H1 (cell line): ENCODE measurements at regions not wholly inside any gene's neighbourhood (a gene's known extent, or its start where the extent isn't known, plus 50 kb on each side); places are given as distances from the start of the nearest gene placed in this dataset.

Experiments used
- CTCF ChIA-PET: fragments of 300-600 bp; sonication (Branson Sonifier 250); formaldehyde crosslinking; loops from one replicate; lab custom pipeline; 2021; ENCODE audit not compliant: partially characterized antibody; lab: Charles Lee
- POLR2A ChIA-PET: fragments of 300-600 bp; sonication (Branson Sonifier 250); formaldehyde crosslinking; loops from one replicate; lab custom pipeline; 2021; ENCODE audit warnings: inconsistent platforms; ENCODE audit not compliant: partially characterized antibody; lab: Charles Lee
- DNase-seq, 2 experiments: peaks; one replicate each; pipeline versions ENCODE4 v3.0.0 to v3.0.0-alpha.2; 2010 to 2022; ENCODE audit warnings: low spot score in 2 of 2, low read depth in 1 of 2, mixed read lengths in 1 of 2
- FAIRE-seq: peaks from 2 replicates; lab custom pipeline; 2011; peaks lifted over from hg19 to GRCh38; lab: Jason Lieb, UNC
- H2AFZ ChIP-seq: 2 replicates; pipeline ENCODE4 v1.8.1; 2012; ENCODE audit warnings: low read length, inconsistent platforms
- H2AK5ac ChIP-seq: 2 replicates; pipeline ENCODE4 v1.6.1; 2013; ENCODE audit warnings: low read depth, low read length
- H2BK120ac ChIP-seq: replicated peaks from 2 replicates; pipeline ENCODE3; 2013; ENCODE audit warnings: low read depth, low read length, inconsistent platforms
- H2BK12ac ChIP-seq: 2 replicates; pipeline ENCODE4 v1.6.1; 2013; ENCODE audit warnings: low read depth, low read length
- H2BK15ac ChIP-seq: 2 replicates; pipeline ENCODE4 v1.6.1; 2013; ENCODE audit warnings: low read length
- H2BK20ac ChIP-seq: 2 replicates; pipeline ENCODE4 v1.6.1; 2013; ENCODE audit warnings: low read length
- H2BK5ac ChIP-seq: 2 replicates; pipeline ENCODE4 v1.6.1; 2013; ENCODE audit warnings: low read depth, low read length
- H3K14ac ChIP-seq: 2 replicates; pipeline ENCODE4 v1.6.1; 2013; ENCODE audit warnings: inconsistent platforms; ENCODE audit not compliant: insufficient read length
- H3K18ac ChIP-seq: 2 replicates; pipeline ENCODE4 v1.6.1; 2013; ENCODE audit warnings: low read length; ENCODE audit errors: extremely low read depth
- H3K23ac ChIP-seq: 2 replicates; pipeline ENCODE4 v1.6.1; 2013; ENCODE audit warnings: inconsistent platforms; ENCODE audit not compliant: insufficient read length
- H3K23me2 ChIP-seq: 2 replicates; pipeline ENCODE4 v1.6.1; 2013; ENCODE audit warnings: low read depth, low read length
- H3K27ac ChIP-seq: 2 replicates; pipeline ENCODE4 v1.6.1; 2011; ENCODE audit warnings: low read depth, low read length, inconsistent platforms
- H3K27me3 ChIP-seq, 4 experiments: replicated peaks in 1 of 4; 1 replicate in 1 of 4; 2 replicates in 3 of 4; pipeline versions ENCODE4 v1.6.1 to v1.8.1; 2011 to 2013; ENCODE audit warnings: low read length in 3 of 4, mild to moderate bottlenecking in 3 of 4, inconsistent platforms in 2 of 4, mixed read lengths in 2 of 4, moderate library complexity in 1 of 4; ENCODE audit not compliant: control insufficient read depth in 3 of 4, insufficient read depth in 3 of 4; ENCODE audit errors: extremely low read depth in 1 of 4
- H3K36me3 ChIP-seq, 4 experiments: 2 replicates each; pipeline versions ENCODE4 v1.6.1 to v1.8.1; 2011 to 2013; ENCODE audit warnings: mild to moderate bottlenecking in 4 of 4, low read length in 3 of 4, moderate library complexity in 2 of 4, control low read depth in 1 of 4, inconsistent platforms in 1 of 4; ENCODE audit not compliant: insufficient read depth in 4 of 4, control insufficient read depth in 2 of 4
- H3K4ac ChIP-seq: replicated peaks from 2 replicates; pipeline ENCODE3; 2013; ENCODE audit warnings: low read length, low read depth, mixed read lengths, inconsistent platforms; ENCODE audit not compliant: insufficient read length
- H3K4me1 ChIP-seq, 4 experiments: replicated peaks in 1 of 4; 1 replicate in 1 of 4; 2 replicates in 3 of 4; pipeline versions ENCODE4 v1.6.1 to v1.8.1; 2011 to 2013; ENCODE audit warnings: low read length in 3 of 4, inconsistent platforms in 2 of 4, mixed read lengths in 1 of 4; ENCODE audit not compliant: insufficient read depth in 4 of 4, control insufficient read depth in 3 of 4
- H3K4me2 ChIP-seq, 2 experiments: 2 replicates each; pipeline versions ENCODE4 v1.6.1 to v1.8.1; 2011 to 2013; ENCODE audit warnings: low read depth in 2 of 2, low read length in 2 of 2, control low read depth in 1 of 2, inconsistent platforms in 1 of 2, mild to moderate bottlenecking in 1 of 2; ENCODE audit not compliant: insufficient read depth in 1 of 2
- H3K4me3 ChIP-seq, 4 experiments: fragments of 200-600, 300-600 bp in 1 of 4; sonication (generic), shearing (Covaris generic), sonication (Bioruptor Twin) in 1 of 4; 2 replicates each; pipeline versions ENCODE4 v1.5.1 to v1.8.1; 2011 to 2016; ENCODE audit warnings: low read length in 4 of 4, low read depth in 3 of 4, control low read depth in 2 of 4, inconsistent platforms in 2 of 4, mild to moderate bottlenecking in 2 of 4, mixed read lengths in 1 of 4, moderate library complexity in 1 of 4; ENCODE audit not compliant: insufficient read depth in 2 of 4; ENCODE audit errors: extremely low read depth in 1 of 4
- H3K56ac ChIP-seq: replicated peaks from 2 replicates; pipeline ENCODE3; 2013; ENCODE audit warnings: low read depth, mild to moderate bottlenecking, mixed read lengths, low read length, inconsistent platforms; ENCODE audit not compliant: insufficient read length
- H3K79me1 ChIP-seq: 2 replicates; pipeline ENCODE4 v1.6.1; 2013; ENCODE audit warnings: low read depth, low read length, control low read depth
- H3K79me2 ChIP-seq, 2 experiments: 2 replicates each; pipeline versions ENCODE4 v1.6.1 to v1.8.1; 2012 to 2013; ENCODE audit warnings: low read length in 2 of 2, mild to moderate bottlenecking in 2 of 2, inconsistent platforms in 1 of 2; ENCODE audit not compliant: insufficient read depth in 2 of 2, control insufficient read depth in 1 of 2
- H3K9ac ChIP-seq, 4 experiments: replicated peaks in 1 of 4; 1 replicate in 1 of 4; 2 replicates in 3 of 4; pipeline versions ENCODE4 v1.6.1 to v1.8.1; 2011 to 2013; ENCODE audit warnings: low read depth in 3 of 4, low read length in 3 of 4, control low read depth in 2 of 4, mild to moderate bottlenecking in 2 of 4, moderate library complexity in 2 of 4, inconsistent platforms in 1 of 4; ENCODE audit errors: extremely low read depth in 1 of 4
- H3K9me3 ChIP-seq, 2 experiments: 2 replicates each; pipeline versions ENCODE4 v1.6.1 to v1.8.1; 2012 to 2013; ENCODE audit warnings: mild to moderate bottlenecking in 2 of 2, moderate library complexity in 2 of 2, control low read depth in 1 of 2, inconsistent platforms in 1 of 2, low read depth in 1 of 2, low read length in 1 of 2, mixed read lengths in 1 of 2; ENCODE audit not compliant: insufficient read depth in 2 of 2
- H4K20me1 ChIP-seq, 2 experiments: replicated peaks in 1 of 2; 2 replicates each; pipeline versions ENCODE3 to v1.8.1; 2011 to 2013; ENCODE audit warnings: inconsistent platforms in 2 of 2, low read length in 2 of 2, mild to moderate bottlenecking in 1 of 2; ENCODE audit not compliant: insufficient read depth in 2 of 2, control insufficient read depth in 1 of 2
- H4K5ac ChIP-seq: 2 replicates; pipeline ENCODE4 v1.6.1; 2013; ENCODE audit warnings: low read length, low read depth, mixed read lengths, inconsistent platforms; ENCODE audit not compliant: insufficient read length
- H4K8ac ChIP-seq: 2 replicates; pipeline ENCODE4 v1.8.0; 2013; ENCODE audit warnings: mild to moderate bottlenecking, moderate library complexity, low read length, inconsistent platforms; ENCODE audit not compliant: insufficient read depth; ENCODE audit errors: extremely low read depth
- H4K91ac ChIP-seq: replicated peaks from 2 replicates; pipeline ENCODE3; 2013; ENCODE audit warnings: low read length, mixed read lengths, inconsistent platforms; ENCODE audit not compliant: insufficient read length
- BACH1 ChIP-seq: IDR thresholded peaks from 2 replicates; pipeline ENCODE4 v1.6.1; 2012; ENCODE audit warnings: low read length, improper control_type of control experiment
- CBX8 ChIP-seq: fragments of 300-800, 300-1000 bp; sonication (generic); IDR thresholded peaks from 2 replicates; pipeline ENCODE4 v1.7.1; 2016; ENCODE audit warnings: low read depth, low read length, borderline replicate concordance
- CTBP2 ChIP-seq: IDR thresholded peaks from 2 replicates; pipeline ENCODE4 v1.7.0; 2011; ENCODE audit warnings: borderline replicate concordance, mild to moderate bottlenecking, moderate library complexity, mixed read lengths, low read length; ENCODE audit not compliant: insufficient read depth, insufficient read length
- EGR1 ChIP-seq: IDR thresholded peaks from 2 replicates; pipeline ENCODE4 v1.6.1; 2011; ENCODE audit warnings: low read depth, low read length, borderline replicate concordance
- EZH2 ChIP-seq: fragments of 200-600 bp; sonication (generic); IDR thresholded peaks from 2 replicates; pipeline ENCODE4 v1.7.1; 2012; ENCODE audit warnings: low read depth, mild to moderate bottlenecking, moderate library complexity, low read length, inconsistent platforms; ENCODE audit not compliant: severe bottlenecking
- JUN ChIP-seq: IDR thresholded peaks from 2 replicates; pipeline ENCODE4 v1.6.1; 2011; ENCODE audit warnings: low read depth, mild to moderate bottlenecking, improper control_type of control experiment, low read length
- NANOG ChIP-seq: IDR thresholded peaks from 2 replicates; pipeline ENCODE4 v1.6.1; 2011; ENCODE audit warnings: low read length, low read depth, mild to moderate bottlenecking, inconsistent platforms; ENCODE audit not compliant: insufficient read depth, poor library complexity, severe bottlenecking
- NRF1 ChIP-seq: IDR thresholded peaks from 2 replicates; pipeline ENCODE4 v1.6.1; 2011; ENCODE audit warnings: mild to moderate bottlenecking, low read depth, low read length, improper control_type of control experiment
- PHF8 ChIP-seq: fragments of 200-600 bp; sonication (generic); conservative IDR thresholded peaks from 2 replicates; pipeline ENCODE4 v1.7.1; 2012; ENCODE audit warnings: low read depth, mild to moderate bottlenecking, inconsistent platforms, low read length, moderate library complexity
- RAD21 ChIP-seq, 2 experiments: IDR thresholded peaks in 1 of 2; conservative IDR thresholded peaks in 1 of 2; 2 replicates each; pipeline ENCODE4 v1.6.1; 2011; ENCODE audit warnings: low read depth in 2 of 2, low read length in 2 of 2, improper control_type of control experiment in 1 of 2, inconsistent platforms in 1 of 2, mild to moderate bottlenecking in 1 of 2, moderate library complexity in 1 of 2
- TAF1 ChIP-seq: IDR thresholded peaks from 2 replicates; pipeline ENCODE4 v1.6.1; 2011; ENCODE audit warnings: mild to moderate bottlenecking, low read depth, low read length
- TAF7 ChIP-seq: optimal IDR thresholded peaks from 2 replicates; pipeline ENCODE3; 2011; ENCODE audit warnings: low read depth, mild to moderate bottlenecking, inconsistent platforms, low read length, moderate library complexity, borderline replicate concordance
- WGBS, 2 experiments: shearing (Covaris generic) in 1 of 2; methylation state at CpG; one replicate each; pipeline versions ENCODE4 v1.1.6 to v1.1.7; 2013 to 2015; ENCODE audit warnings: low lambda C conversion rate in 2 of 2, mixed read lengths in 2 of 2, inconsistent platforms in 1 of 2, low coverage in 1 of 2, missing lambda C conversion rate in 1 of 2; ENCODE audit not compliant: insufficient replicate concordance in 2 of 2, insufficient coverage in 1 of 2, insufficient read length in 1 of 2; ENCODE audit errors: extremely low coverage in 1 of 2, missing lambda C conversion rate in 1 of 2; 5-methylcytosine and 5-hydroxymethylcytosine counted together
- TF ChIP-seq, protein P1 (sequence below): IDR thresholded peaks from 2 replicates; pipeline ENCODE4 v1.6.1; 2011; ENCODE audit warnings: low read length, improper control_type of control experiment

DNA sequence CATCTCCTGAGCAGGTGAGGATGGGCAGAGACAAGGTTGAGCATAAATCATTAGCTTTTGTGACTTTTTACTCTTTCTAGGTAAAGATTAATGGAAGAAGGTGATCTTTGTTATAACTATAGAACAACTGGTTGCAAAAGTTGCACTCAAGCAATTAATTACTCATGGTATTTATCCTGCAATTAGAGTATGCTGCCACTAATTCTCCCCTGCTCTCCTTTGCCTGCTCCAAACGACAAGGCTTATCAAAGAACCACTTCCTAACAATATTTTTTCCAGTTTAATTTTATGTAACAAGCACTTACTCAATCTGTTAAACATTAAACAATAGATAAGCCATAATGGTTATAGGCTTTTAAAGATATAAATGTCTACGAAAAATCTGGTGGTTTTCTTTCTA is 189.9 kb upstream of the PELI2 start:
- Histone ChIP-seq H4K5ac (no peak overlapping the region), H3K27me3 (no peaks in the 10 kb centered on the region), H2BK5ac (no peak overlapping the region), H2BK120ac (no peak overlapping the region), H3K27ac (no peak overlapping the region), H3K23ac (no peak overlapping the region), H3K4me3 (no peak overlapping the region), H2BK12ac (no peak overlapping the region), H3K9me3 (no peaks in the 10 kb centered on the region), H3K4me1 (peaks cover 2 to 11% (median 3%) of the 10 kb centered on the region in 4 experiments; a peak in 6 of 7 replicates), H4K91ac (no peak overlapping the region), H4K20me1 (no peaks in the 10 kb centered on the region), H3K23me2 (no peaks in the 10 kb centered on the region), H4K8ac (no peak overlapping the region), H2BK15ac (no peak overlapping the region), H3K18ac (no peak overlapping the region), H3K9ac (no peak overlapping the region), H3K4me2 (no peak overlapping the region), H3K79me1 (no peaks in the 10 kb centered on the region), H3K56ac (no peak overlapping the region), H2AFZ (no peak overlapping the region), H3K14ac (no peak overlapping the region), H3K36me3 (no peaks in the 10 kb centered on the region), H2BK20ac (no peak overlapping the region), H3K4ac (no peak overlapping the region), H2AK5ac (no peak overlapping the region), H3K79me2 (no peaks in the 10 kb centered on the region)
- WGBS, 2 experiments, result 84% methylated on average over 2 of the region's 2 CpGs; no CpG with 5 or more reads in 1 of the 2 experiments
- DNase-seq (no peak), FAIRE-seq (no peak)
- ChIA-PET CTCF (interaction anchor here (0.6 to 2.0 kb wide), 2 partner anchors 13 to 274 kb away, joined by 4 to 6 read pairs; no protein-coding TSS in a partner anchor), POLR2A (no interaction called here)
- TF ChIP-seq CTBP2 (no peak), NANOG (no peak), TAF7 (no peak), EGR1 (no peak), CBX8 (no peak), RAD21 (IDR thresholded peaks at IDR 0.05 in 1 of 2, conservative IDR thresholded peaks at IDR 0.05 in 1 of 2; ENCODE audit: low read depth in 2 of 2, low read length in 2 of 2) (no peak), EZH2 (no peak), TAF1 (no peak), PHF8 (no peak), NRF1 (no peak), JUN (no peak), BACH1 (no peak)
- TF ChIP-seq, protein P1, sequence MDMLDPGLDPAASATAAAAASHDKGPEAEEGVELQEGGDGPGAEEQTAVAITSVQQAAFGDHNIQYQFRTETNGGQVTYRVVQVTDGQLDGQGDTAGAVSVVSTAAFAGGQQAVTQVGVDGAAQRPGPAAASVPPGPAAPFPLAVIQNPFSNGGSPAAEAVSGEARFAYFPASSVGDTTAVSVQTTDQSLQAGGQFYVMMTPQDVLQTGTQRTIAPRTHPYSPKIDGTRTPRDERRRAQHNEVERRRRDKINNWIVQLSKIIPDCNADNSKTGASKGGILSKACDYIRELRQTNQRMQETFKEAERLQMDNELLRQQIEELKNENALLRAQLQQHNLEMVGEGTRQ, result no peak
